ENCODE measurements at regions not wholly inside any gene's neighbourhood (a gene's known extent, or its start where the extent isn't known, plus 50 kb on each side); places are given as distances from the start of the nearest gene placed in this dataset.

DNA sequence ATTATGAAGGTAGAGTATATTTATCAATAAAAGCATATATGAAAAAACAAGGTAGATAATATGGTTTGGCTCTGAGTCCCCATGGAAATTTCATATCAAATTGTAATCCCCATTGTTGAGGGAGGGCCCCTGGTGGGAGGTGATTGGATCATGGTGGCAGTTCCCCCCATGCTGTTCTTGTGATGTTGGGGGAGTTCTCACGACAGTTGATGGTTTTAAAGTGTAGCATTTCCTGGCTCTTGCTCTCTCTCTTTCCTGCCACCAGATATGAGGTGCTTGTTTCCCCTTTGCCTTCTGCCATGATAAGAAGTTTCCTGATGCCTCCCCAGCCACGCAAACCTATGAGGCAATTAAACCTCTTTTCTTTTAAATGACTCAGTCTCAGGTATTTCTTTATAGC lies 260.4 kb downstream of the PPARGC1A start:
- no peaks in the 10 kb centered on the region for H3K27me3 ChIP-seq
- intact Hi-C loops (cut with DNase I; ENCODE audit: low total_unique reads): no loop called here
- no peaks in the 10 kb centered on the region for H3K36me3 ChIP-seq
- no peaks in the 10 kb centered on the region for H3K4me1 ChIP-seq
- H3K4me3 ChIP-seq: no peak overlapping the region
- in situ Hi-C loops (cut with MboI; ENCODE audit: low pct_ligation_motif_present in 1 of 4, low pct_unique_long_range_greater_than_20kb in 1 of 4, low sequenced_read_pairs in 3 of 4): no loop called here
- H3K9me3 ChIP-seq: peaks cover 5 to 10% of the 10 kb centered on the region in 2 donors
- TF ChIP-seq, protein P1, sequence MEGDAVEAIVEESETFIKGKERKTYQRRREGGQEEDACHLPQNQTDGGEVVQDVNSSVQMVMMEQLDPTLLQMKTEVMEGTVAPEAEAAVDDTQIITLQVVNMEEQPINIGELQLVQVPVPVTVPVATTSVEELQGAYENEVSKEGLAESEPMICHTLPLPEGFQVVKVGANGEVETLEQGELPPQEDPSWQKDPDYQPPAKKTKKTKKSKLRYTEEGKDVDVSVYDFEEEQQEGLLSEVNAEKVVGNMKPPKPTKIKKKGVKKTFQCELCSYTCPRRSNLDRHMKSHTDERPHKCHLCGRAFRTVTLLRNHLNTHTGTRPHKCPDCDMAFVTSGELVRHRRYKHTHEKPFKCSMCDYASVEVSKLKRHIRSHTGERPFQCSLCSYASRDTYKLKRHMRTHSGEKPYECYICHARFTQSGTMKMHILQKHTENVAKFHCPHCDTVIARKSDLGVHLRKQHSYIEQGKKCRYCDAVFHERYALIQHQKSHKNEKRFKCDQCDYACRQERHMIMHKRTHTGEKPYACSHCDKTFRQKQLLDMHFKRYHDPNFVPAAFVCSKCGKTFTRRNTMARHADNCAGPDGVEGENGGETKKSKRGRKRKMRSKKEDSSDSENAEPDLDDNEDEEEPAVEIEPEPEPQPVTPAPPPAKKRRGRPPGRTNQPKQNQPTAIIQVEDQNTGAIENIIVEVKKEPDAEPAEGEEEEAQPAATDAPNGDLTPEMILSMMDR (IDR thresholded peaks at IDR 0.05): no peak
- TF ChIP-seq EP300 (IDR thresholded peaks at IDR 0.05; ENCODE audit: low read depth) (no peak), POLR2A (IDR thresholded peaks at IDR 0.05) (no peak), POLR2AphosphoS5 (IDR thresholded peaks at IDR 0.05) (no peak)
- DNase-seq: no peak
- WGBS, 2 donors (ENCODE audit: low coverage in 1 of 2): 0 to 56% methylated on average over 1 to 2 of the region's 2 CpGs
- no peak overlapping the region for H3K27ac ChIP-seq

DNA sequence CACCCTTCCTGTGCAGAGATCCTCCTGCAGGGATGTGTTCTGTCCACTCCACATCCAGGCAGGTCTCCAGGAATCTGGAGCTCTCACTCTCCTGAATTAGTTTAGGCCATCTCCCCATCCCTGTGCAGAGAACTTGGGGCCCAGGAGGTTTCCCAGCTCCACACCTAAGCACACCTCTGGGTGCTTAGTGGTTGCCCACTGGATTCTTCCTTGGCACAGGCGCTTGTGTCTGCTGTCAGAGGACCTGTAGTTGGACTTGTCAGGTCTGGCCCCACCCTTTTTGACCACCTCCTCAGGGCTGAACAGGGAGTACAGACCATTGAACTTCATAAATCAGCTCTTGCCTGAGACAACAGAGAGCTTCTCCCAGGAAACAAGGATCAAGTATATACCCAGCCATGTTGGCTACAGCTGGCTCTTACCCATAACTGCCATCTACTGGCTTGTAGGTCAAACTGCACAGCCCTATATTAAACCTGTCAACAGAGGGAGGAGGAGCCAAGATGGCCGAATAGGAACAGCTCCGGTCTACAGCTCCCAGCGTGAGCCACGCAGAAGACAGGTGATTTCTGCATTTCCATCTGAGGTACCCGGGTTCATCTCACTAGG lies 275.5 kb downstream of the PPARGC1A start:
- TF ChIP-seq POLR2AphosphoS5 (IDR thresholded peaks at IDR 0.05): no peak
- TF ChIP-seq POLR2A (IDR thresholded peaks at IDR 0.05): no peak
- TF ChIP-seq, protein P1 (IDR thresholded peaks at IDR 0.05): peak in 4 of 5 experiments; percentile 18 to 42 (median 32)
- TF ChIP-seq EP300 (IDR thresholded peaks at IDR 0.05; ENCODE audit: low read depth): no peak
- no peaks in the 10 kb centered on the region for H3K4me1 ChIP-seq
- no peak for DNase-seq
- intact Hi-C loops (cut with DNase I; ENCODE audit: low total_unique reads) (no loop called here), in situ Hi-C loops (cut with MboI; ENCODE audit: low pct_ligation_motif_present in 1 of 4, low pct_unique_long_range_greater_than_20kb in 1 of 4, low sequenced_read_pairs in 3 of 4) (no loop called here)
- no peaks in the 10 kb centered on the region for H3K36me3 ChIP-seq
- WGBS, 2 donors (ENCODE audit: low coverage in 1 of 2): 92% methylated on average over 4 of the region's 6 CpGs; no CpG with 5 or more reads in 1 of the 2 donors
- H3K27ac ChIP-seq: peak overlapping the region in 1 of 4 donors; percentile 13
- no peaks in the 10 kb centered on the region for H3K9me3 ChIP-seq
- no peak overlapping the region for H3K4me3 ChIP-seq
- no peaks in the 10 kb centered on the region for H3K27me3 ChIP-seq

- intact Hi-C loops (cut with DNase I; ENCODE audit: low total_unique reads) (no loop called here), in situ Hi-C loops (cut with MboI; ENCODE audit: low pct_ligation_motif_present in 1 of 4, low pct_unique_long_range_greater_than_20kb in 1 of 4, low sequenced_read_pairs in 3 of 4) (no loop called here)
- DNase-seq: no peak
- Histone ChIP-seq H3K4me1 (no peaks in the 10 kb centered on the region), H3K27me3 (no peaks in the 10 kb centered on the region), H3K9me3 (no peaks in the 10 kb centered on the region), H3K36me3 (no peaks in the 10 kb centered on the region), H3K27ac (no peak overlapping the region), H3K4me3 (no peak overlapping the region)
- TF ChIP-seq, protein P1 (IDR thresholded peaks at IDR 0.05): no peak
- TF ChIP-seq POLR2AphosphoS5 (IDR thresholded peaks at IDR 0.05) (no peak), POLR2A (IDR thresholded peaks at IDR 0.05) (no peak), EP300 (IDR thresholded peaks at IDR 0.05; ENCODE audit: low read depth) (no peak)
Observed at GRCh38 chr4:23613782-23614181, 276.1 kb downstream of the PPARGC1A start.

- WGBS, 2 donors (ENCODE audit: low coverage in 1 of 2): 76 to 87% methylated on average over 2 of the region's 2 CpGs
Observed at GRCh38 chr4:23602720-23603119, 287.1 kb downstream of the PPARGC1A start.

DNA sequence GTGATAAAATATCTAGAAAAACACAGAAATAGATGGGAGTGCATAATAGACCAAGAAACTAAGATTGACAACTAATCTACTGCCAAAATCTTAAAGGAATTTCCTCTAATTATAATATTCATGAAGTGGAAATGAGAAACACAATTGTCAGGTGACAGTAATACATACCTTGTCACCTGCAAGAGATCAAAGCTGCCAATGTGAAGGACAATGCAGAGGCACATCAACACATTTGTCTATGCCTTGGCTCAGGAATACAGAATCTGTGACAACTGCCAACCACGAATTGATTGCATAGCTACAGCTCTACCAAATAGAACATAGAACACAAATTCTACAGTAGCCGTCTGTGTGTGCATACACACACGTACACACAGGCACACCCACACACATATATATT lies 295.7 kb downstream of the PPARGC1A start:
- Histone ChIP-seq H3K27me3 (no peaks in the 10 kb centered on the region), H3K4me3 (no peak overlapping the region), H3K4me1 (no peaks in the 10 kb centered on the region), H3K36me3 (no peaks in the 10 kb centered on the region), H3K9me3 (peaks cover 0 to 4% of the 10 kb centered on the region in 2 donors), H3K27ac (no peak overlapping the region)
- no peak for DNase-seq
- intact Hi-C loops (cut with DNase I; ENCODE audit: low total_unique reads): no loop called here
- in situ Hi-C loops (cut with MboI; ENCODE audit: low pct_ligation_motif_present in 1 of 4, low pct_unique_long_range_greater_than_20kb in 1 of 4, low sequenced_read_pairs in 3 of 4): no loop called here
- WGBS, 2 donors (ENCODE audit: low coverage in 1 of 2): 51% methylated on average over 3 of the region's 3 CpGs; no CpG with 5 or more reads in 1 of the 2 donors
- TF ChIP-seq POLR2A (IDR thresholded peaks at IDR 0.05) (no peak), EP300 (IDR thresholded peaks at IDR 0.05; ENCODE audit: low read depth) (no peak), POLR2AphosphoS5 (IDR thresholded peaks at IDR 0.05) (no peak)
- TF ChIP-seq, protein P1 (IDR thresholded peaks at IDR 0.05): no peak

More at GRCh38 chr4:23602720-23603119, 287.1 kb downstream of the PPARGC1A start:
- no peak overlapping the region for H3K27ac ChIP-seq
- H3K36me3 ChIP-seq: no peaks in the 10 kb centered on the region
- no peaks in the 10 kb centered on the region for H3K27me3 ChIP-seq
- no peak overlapping the region for H3K4me3 ChIP-seq
- intact Hi-C loops (cut with DNase I; ENCODE audit: low total_unique reads) (no loop called here), in situ Hi-C loops (cut with MboI; ENCODE audit: low pct_ligation_motif_present in 1 of 4, low pct_unique_long_range_greater_than_20kb in 1 of 4, low sequenced_read_pairs in 3 of 4) (no loop called here)
- no peak for TF ChIP-seq POLR2AphosphoS5 (IDR thresholded peaks at IDR 0.05)
- TF ChIP-seq POLR2A (IDR thresholded peaks at IDR 0.05): no peak
- TF ChIP-seq EP300 (IDR thresholded peaks at IDR 0.05; ENCODE audit: low read depth): no peak
- no peaks in the 10 kb centered on the region for H3K4me1 ChIP-seq
- no peak for DNase-seq
- H3K9me3 ChIP-seq: no peaks in the 10 kb centered on the region

Measured in transverse colon (tissue), 4 donors.